HG03196 (cell line): ENCODE measurements at regions not wholly inside any gene's neighbourhood (a gene's known extent, or its start where the extent isn't known, plus 50 kb on each side); places are given as distances from the start of the nearest gene placed in this dataset.

Experiments
- ATAC-seq: cut with Tn5 transposase; IDR thresholded peaks from one replicate; pipeline ENCODE4 v1.9.1; 2021; ENCODE audit not compliant: unreplicated experiment

DNA sequence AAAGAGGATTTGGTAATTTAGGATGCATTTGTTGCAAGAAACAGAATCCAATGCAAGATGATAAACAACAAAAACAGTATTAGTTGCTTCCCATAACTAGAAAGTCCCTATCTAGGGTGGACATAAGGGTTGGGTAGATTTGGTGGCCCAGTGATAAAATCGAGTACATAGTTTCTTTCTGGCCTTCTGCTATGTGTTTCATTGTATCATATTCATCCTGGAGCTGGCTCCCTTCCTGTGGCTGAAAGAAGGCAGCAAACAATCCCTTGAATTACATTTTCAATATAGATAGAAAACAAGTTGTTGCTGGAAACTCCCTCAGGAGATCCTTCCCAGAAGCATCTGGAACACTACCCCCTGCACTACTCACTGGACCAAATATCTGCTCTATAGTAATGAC is 135.1 kb downstream of the ID4 start:
- ATAC-seq, result no peak

DNA sequence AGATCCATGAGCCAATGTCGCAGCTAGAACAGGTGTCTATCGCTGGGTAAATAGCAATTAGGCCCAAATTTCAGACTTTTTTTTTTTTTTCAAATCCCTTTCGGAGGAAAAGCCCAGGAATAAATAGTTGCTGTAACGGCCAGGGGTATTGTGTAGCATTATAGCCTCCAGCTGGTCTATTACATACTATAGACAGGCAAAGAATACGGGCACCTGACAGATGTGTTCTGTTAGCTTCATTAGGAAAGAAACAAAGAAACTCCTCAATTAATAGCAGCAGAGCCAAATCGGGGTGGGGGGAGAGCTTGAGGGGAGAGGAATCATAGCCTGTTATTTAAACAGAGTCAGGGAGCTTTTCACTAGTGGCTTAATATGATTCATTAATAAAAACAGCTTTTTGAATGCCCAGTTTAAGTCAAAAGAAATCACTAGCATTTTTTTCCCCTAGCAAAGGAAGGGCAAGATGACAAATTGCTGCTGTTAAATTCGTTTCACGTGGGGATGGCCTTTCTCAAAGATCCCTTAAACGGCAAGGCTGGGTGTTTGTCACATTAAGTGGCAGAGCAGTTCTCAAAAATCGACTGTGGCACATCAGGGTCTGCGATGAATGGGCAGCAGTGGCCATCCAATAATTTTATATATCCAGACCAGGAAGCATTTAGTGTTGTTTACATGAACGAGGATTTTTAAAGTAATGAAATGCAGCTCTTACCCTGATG is 139.4 kb downstream of the ID4 start:
- no peak for ATAC-seq

DNA sequence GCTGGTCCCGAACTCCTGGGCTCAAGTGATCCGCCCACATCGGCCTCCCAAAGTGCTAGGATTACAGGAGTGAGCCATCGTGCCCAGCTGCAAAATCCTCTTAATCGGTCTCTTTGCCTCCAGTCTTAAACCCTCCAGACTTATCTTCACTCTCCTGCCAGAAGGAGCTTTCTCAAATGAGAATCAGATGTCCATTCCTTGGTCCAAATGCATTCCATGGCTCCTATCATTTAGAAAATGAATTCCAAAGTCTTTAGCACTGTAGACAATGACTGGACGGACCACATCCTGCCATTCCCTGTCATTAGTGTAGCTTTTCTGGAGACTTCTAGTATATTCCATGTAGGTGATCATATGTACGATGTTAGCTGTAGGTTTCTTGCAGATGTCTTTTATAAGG is 141.9 kb downstream of the ID4 start:
- no peak for ATAC-seq

DNA sequence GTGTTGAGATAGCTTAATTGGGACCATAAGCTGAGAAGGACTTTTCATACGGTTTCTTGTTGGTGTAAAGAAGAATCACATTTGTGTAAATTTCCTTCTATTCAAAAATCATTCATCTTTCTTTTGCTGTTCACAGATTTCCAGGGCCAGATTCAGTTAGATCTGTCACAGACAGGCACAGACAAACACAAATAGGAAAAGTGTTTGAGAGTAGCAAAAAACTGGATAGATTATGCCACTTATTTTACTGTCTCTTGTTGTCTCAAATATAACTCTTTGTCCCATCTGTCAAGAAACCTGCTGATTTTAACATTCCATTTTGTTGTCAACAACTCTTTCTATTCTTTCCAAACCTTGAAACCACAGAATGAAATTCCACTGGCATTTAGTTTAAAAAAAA is 142.8 kb downstream of the ID4 start:
- no peak for ATAC-seq

DNA sequence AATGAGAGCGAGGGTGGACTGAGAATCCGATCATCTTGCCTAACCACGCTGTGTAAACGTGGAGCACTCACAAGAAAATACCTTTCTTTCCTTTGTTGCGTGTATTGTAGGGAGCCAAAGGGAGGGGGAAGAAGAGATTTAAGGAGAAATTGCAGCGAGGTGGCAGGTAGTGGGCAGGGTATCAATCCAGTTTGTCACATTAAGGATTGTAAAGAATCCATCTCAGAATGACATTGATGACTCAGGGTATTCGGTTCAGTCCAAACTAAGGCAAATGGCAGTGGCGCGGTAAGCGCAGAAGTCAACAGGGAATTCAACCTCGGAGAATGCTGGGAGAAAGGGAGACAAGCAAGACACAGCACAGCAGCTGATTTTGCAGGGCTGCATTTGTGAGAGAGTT is 146.2 kb downstream of the ID4 start:
- no peak for ATAC-seq

DNA sequence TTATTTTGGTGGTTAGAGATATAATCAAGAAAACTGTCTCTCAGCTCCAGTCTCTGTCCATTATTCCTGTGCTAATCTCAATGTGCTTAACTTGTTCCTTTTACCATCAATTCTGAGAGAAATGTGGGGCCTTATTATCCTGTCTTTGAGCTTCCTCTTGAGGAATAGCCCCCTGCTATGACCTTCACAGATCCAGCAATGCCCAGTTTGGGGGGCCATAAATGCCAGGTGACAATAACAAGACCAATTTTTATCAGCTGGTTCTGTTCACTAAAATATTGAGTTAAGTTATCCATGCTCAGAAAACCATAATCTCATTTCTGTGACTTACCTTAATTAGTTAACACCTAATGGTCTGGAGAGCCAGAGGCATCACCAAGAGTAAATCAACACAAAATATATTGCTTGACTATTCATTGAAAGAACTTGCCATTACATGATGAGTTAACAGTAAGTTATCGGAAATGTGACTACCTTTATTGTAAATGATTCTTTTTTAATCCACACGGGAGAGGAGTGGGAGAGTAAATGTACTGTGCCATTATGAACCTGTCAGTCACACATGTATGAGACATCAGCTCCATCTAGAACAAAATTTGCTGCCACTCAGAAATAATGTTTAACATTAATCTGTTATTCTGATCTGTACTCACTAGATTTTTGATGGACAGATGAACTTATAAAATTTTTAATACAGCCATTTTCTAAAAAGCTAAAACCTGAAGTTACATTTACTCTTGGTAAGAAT is 149.7 kb downstream of the ID4 start:
- ATAC-seq, result no peak

DNA sequence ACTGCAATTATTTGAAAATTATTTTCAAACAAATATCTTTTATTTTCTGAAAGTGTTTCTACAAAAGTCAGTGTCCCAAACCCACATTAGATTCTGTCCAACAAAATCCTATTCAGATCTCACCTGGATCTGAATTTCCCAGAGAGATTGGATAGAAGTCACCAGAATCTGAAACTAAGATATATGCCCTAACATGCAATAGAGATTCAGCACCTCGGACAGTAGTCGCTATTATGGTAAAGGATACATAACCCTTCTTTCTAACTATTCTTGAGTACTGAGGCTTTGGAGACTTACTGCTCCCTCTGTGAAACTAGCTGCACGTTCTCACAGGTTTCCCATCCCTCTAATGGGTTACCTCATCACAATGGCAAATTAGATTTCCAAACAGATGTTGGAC is 151.4 kb downstream of the ID4 start:
- no peak for ATAC-seq

DNA sequence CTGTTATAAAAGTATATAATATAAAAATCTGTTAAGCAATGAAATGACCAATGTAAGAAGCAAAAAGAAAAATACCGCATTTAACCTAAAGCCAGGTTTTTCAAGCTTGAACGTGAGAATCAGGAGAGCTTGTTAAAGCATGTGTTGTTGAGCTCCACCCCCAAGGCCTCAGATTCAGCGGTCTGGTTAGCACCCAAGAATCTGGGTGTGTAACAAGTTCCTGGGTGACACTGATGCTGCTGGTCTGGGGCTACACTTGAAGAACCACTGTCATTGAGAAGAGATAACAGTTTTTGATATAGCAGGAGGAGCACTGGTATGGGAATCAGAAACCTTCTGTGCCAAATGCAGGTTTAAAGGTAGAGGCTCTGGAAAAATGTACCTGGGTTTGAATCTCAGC is 154.0 kb downstream of the ID4 start:
- ATAC-seq, result no peak

DNA sequence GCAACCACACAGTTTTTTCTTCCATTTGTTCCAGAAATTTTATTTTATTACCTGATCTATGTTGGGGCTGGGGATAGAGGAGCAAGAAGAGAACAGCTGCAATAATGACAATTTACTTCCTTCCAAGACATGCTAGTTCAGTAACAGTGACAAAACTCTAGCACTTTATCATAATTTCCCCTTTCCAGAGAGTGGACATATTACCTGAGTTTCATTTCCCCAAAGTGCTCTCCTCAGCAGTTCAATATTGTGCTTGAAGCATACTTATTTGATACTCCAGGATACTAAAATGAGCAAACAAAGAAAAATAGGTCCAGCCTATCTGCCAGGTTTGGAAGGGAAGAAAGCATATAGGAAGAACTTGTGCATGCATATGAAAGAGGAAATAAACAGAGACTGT is 157.7 kb downstream of the ID4 start:
- no peak for ATAC-seq

DNA sequence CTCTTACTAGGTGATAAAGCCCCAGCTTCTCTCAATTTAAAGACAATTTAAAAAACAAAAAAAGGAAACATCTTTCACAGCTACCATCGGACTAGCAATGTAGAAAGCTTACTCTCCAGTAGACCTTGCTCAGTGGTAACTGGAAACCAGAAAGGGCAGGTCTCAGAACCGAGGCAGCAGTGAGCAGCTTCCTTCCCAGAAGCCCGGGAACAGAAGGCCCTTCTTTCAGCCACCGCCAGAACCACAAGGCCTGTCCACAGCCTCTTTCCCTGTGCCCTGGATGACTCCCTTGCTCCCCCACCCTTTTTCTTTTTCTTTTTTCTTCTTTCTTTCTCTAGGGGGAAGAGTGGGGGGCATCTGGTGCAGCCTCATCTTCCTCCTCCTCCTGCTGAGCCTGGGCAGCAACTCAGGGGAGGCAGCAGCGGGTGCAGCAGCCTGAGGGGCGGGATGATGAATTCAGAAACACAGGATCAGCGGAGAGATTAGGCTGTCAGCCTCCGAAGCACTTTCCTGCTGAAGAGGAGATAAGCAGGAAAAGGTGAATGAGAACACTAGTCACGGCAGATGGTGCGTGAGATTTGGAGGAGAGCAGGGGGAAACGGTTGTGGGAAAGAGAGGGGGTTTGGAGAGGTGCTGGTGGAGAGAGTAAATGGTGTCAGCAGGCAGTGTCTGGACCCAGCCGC is 158.5 kb downstream of the ID4 start:
- no peak for ATAC-seq

DNA sequence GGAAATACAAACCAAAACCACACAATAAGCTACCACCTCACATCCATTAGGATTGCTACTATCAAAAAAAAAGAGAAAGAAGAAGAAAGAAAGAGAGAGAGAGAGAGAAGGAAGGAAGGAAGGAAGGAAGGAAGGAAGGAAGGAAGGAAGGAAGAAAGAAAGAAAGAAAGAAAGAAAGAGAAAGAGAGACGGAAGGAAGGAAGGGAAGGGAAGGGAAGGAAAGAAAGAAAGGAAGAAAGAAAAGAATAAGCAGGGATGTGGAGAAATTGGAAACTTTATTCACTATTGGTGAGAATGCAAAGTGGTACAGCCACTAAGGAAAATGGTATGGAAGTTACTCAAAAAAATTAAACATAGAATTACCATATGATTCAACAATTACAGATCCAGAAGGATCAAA is 159.9 kb downstream of the ID4 start:
- no peak for ATAC-seq

DNA sequence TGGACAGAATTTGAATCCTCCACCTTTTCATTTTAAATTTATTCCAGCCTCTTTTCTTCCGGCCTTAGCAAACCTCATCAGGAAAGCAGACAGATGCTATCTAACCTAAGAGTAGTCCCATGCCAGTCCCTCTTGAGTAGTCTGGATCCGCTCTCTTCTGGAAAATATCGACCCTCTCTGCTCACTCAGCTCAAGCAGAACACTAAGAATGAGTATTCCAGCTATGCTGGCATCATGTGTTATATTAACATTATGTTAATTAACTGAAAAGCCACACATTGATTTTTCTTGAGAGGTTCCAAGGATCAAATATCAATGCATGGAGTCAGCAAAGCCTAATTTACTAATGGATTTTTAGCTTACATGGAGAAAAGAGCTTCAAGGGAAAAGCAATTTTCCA is 161.4 kb downstream of the ID4 start:
- ATAC-seq, result no peak

DNA sequence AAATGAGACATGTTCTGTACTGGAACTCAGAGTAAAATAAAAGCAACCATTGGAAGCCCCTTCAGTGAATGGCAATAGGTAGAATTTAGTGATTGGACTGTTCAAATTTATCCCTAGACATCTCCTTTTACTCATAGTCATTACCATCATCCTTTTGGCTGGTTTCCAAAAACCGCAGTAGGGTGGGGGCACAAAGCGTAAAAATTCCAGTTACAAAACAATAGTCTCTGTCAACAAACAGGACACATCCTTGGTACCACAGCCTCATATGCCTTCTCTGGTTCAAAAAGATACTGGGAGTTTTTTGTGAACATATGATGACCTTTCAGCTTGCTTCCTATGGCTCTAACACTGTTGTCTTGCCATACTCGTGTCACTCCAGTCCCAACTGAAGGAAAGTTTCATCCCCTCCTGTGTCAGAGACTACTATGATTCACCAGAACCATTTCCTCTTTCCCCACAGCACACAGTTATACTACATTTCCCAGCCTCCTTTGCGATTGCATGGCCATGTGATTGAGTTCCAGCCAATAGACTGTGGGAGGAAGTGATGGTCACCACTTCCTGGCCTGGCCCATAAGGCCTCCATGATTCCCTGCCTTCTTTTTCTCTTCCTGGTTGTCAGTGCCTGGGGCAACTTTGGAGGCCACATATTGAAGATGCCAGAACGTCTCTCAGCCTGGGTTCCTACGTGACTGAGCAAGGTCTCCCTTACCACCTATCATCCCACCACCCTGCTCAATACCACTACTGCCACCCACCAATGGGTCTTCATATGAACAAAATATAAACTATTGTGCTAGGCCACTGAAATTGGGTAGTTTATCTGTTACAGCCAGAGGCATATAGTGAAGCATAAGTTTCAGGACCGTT is 162.4 kb downstream of the ID4 start:
- ATAC-seq, result peak; percentile 92

DNA sequence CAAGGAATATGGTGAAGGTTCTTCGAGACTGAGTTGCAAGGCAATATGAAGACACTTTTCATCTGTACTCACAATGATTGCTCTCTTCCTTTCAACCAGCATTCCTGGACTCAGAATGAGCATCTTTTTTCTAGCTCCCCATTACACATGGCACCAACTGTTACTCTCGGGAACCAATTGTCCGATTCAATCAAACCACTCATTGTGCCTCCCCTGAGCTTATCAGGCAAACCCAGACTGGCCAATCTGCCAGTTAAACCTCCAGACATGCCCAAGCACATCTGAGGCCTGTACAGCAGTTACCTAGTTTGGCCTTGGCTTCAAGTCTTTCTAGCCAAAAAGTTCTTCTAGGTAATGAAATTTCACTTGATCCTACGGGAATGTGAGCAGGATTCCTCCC is 164.1 kb downstream of the ID4 start:
- ATAC-seq, result no peak

DNA sequence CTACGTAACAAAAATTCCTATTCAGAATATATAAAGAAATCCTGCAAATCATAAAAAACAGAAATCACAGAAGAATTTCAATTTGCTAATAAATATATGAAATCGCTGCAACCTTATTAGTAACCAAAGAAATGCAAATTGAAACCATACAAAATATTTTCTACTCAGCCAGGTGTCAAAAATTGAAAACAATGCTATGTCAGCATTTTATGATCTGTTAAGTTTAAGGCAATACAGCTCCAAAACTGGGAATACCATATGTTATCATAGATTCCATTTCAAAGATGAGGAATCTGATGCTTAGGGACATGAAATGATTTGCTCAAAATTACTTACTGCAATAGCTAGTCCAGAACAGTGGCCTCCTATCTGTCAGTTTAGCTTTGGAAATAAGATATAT is 168.9 kb downstream of the ID4 start:
- ATAC-seq, result no peak

DNA sequence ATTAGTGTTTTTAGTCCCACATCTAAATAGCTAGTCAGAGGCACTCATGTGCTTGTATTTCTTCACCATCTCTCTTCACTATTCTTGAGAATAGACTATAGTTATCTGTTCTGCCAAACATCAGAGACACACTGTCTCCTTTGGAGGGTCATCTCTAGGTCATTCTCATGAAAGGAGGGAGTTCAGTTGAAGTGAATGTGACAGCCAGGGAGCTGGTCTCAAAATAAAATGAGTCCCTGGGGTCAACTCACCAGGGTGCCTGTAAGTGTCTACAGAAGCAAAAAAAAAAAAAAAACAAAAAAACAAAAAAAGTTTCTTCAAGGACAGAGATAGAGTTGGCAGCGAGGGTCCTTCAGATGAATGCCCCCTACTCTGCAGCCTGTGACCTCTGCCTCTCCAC is 171.0 kb downstream of the ID4 start:
- ATAC-seq, result no peak

DNA sequence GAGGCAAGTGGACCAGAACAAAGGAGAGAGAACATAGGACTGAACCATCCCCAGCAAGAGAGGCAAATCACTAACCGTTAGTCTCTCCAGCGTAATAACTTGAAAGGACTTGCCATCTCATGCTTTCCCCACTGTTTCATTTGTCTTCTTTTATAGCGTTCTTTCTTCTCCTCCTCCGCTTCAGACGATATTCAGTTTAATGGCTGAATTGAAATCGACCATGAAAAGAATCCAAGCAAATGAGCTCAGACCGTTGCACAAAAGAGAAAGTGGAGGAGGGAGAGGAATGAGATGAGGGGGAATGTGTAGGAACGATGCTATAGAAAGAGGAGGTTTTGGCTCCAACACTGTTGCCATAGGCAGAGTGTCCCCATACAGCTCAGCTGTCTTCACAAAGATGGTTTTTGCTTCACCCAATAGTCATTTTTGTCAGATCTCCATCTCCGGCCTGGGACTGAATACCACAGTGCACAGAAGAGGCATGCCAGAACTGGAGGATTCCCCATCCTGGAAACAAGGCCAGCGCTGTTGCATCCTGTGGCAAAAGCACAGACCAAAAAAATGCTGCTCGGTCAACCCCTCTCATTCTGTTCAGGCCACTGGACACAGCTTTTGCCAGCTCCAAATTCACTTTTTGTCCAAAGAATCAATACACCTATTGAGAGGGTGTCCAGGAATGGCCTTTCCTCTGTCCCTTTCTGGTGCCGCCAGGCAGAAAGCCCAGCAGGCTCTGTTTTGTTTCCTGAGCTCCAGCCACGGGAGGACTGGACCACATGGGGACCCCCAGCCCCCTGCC is 176.1 kb downstream of the ID4 start:
- ATAC-seq, result no peak

DNA sequence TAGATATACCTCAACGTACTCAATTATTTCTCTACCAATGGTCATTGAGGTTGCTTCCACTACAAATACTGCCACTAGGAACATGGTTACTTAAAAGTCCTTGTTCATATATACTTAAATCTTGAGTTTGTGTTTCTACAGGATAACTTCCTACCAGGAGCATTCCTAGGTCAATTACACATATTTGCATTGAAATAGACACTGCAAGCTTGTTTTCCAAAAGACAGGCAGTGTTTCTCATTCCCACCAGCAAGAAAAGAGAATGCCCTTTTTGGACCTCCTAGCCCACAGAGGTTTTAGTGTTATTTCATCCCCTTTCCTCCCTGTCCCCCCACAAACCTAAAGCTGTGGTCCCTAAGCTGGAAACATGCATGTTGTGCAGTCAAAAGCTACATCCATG is 177.3 kb downstream of the ID4 start:
- no peak for ATAC-seq

DNA sequence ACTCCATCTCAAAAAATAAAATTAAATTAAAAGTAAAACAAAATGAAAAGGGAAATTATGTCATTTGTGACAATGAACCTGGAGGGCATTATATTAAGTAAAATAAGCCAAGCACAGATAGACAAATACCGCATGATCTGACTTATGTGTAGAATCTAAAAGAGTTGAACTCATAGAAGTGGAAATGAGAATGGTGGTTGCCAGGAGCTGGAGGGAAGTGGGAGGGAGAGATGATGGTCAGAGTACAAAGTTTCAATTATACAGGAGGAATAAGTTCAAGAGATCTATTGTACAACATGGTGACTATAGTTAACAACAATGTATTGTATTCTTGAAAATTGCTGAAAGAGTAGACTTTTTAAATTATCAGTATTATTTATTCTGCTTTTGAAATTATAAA is 183.4 kb downstream of the ID4 start:
- no peak for ATAC-seq

DNA sequence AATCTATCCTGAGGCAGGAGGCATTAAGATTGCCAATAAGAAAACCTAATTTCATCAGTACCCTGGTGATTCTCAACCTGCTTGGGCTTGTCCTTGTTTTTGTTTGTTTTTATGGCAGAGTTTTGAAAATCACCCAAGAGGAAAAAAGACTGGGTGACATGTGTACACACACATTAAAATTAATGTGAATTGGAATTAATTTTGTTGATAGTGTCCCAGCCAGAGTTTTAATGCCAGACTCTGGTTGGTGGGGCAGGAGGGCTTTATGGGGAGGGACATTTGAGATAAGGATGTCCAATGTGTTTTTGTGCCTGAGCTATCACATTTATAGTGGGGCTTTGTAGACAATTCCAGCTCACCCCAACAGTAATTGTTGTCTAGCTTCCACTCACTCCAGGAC is 184.6 kb downstream of the ID4 start:
- no peak for ATAC-seq
